Erythroblast (primary cell): ENCODE measurements at regions not wholly inside any gene's neighbourhood (a gene's known extent, or its start where the extent isn't known, plus 50 kb on each side); places are given as distances from the start of the nearest gene placed in this dataset.

Experiments
- DNase-seq, 2 experiments: peaks; one replicate each; lab custom pipeline; 2025; lab: John Stamatoyannopoulos, UW
- GATA1 ChIP-seq: IDR thresholded peaks from 2 replicates; pipeline ENCODE4 v1.6.1; 2011; ENCODE audit warnings: low read depth, mild to moderate bottlenecking, control low read depth, low read length, moderate library complexity
- POLR2A ChIP-seq: IDR thresholded peaks from 2 replicates; pipeline ENCODE4 v1.6.1; 2011; ENCODE audit warnings: mild to moderate bottlenecking, low read length

- DNase-seq: no peak
- TF ChIP-seq GATA1 (no peak), POLR2A (no peak)
These were observed 301.8 kb downstream of the IRF8 start for GRCh38 chr16:86200722-86201121.

- TF ChIP-seq POLR2A: no peak
- no peak for TF ChIP-seq GATA1
- no peak for DNase-seq
These were observed 302.8 kb downstream of the IRF8 start for GRCh38 chr16:86201746-86202145.

- DNase-seq: no peak
- TF ChIP-seq GATA1: no peak
- TF ChIP-seq POLR2A: no peak
These were observed 303.3 kb downstream of the IRF8 start for GRCh38 chr16:86202267-86202666.

- no peak for TF ChIP-seq POLR2A
- no peak for TF ChIP-seq GATA1
- DNase-seq: no peak
These were observed 303.9 kb downstream of the IRF8 start for GRCh38 chr16:86202760-86203426.

- no peak for TF ChIP-seq POLR2A
- no peak for TF ChIP-seq GATA1
- no peak for DNase-seq
These were observed 304.8 kb downstream of the IRF8 start for GRCh38 chr16:86203557-86204275.

- no peak for DNase-seq
- no peak for TF ChIP-seq POLR2A
- TF ChIP-seq GATA1: no peak
These were observed 304.6 kb upstream of the FOXF1 start for GRCh38 chr16:86205521-86206245.

- no peak for TF ChIP-seq POLR2A
- no peak for TF ChIP-seq GATA1
- no peak for DNase-seq
These were observed 303.0 kb upstream of the FOXF1 start for GRCh38 chr16:86207350-86207749.

- no peak for DNase-seq
- no peak for TF ChIP-seq GATA1
- TF ChIP-seq POLR2A: no peak
These were observed 301.1 kb upstream of the FOXF1 start for GRCh38 chr16:86209202-86209601.

GRCh38 chr16:86210403-86211193, 299.7 kb upstream of the FOXF1 start:
- DNase-seq: no peak
- TF ChIP-seq GATA1: no peak
- no peak for TF ChIP-seq POLR2A

GRCh38 chr16:86211265-86211664, 299.1 kb upstream of the FOXF1 start:
- no peak for TF ChIP-seq POLR2A
- TF ChIP-seq GATA1: no peak

GRCh38 chr16:86211800-86212199, 298.5 kb upstream of the FOXF1 start:
- TF ChIP-seq GATA1: no peak
- no peak for DNase-seq

More at GRCh38 chr16:86211265-86211664, 299.1 kb upstream of the FOXF1 start:
- no peak for DNase-seq

- TF ChIP-seq POLR2A (no peak), GATA1 (no peak)
- no peak for DNase-seq
These were observed 297.5 kb upstream of the FOXF1 start for GRCh38 chr16:86212706-86213436.

GRCh38 chr16:86213437-86214205, 296.7 kb upstream of the FOXF1 start:
- no peak for TF ChIP-seq POLR2A
- TF ChIP-seq GATA1: no peak
- no peak for DNase-seq
